ENCODE measurements at regions not wholly inside any gene's neighbourhood (a gene's known extent, or its start where the extent isn't known, plus 50 kb on each side); places are given as distances from the start of the nearest gene placed in this dataset.

DNA sequence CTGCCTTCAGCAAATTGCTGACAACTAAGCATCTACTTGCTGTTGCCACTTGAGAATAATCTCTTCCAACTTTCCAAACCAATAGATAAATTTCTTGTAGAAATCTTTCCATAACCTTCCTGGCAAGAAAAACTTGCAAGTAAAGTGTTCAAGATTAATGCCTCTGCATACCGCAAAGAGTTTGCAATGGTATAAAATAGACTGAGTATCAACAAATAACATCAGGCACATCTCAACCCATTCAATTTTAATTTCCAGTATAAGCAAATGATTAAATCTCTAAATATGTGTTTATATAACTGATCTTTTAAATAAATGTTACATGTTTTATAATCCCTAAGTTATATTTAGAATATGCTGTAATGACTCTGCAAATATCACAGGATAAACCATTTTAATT, 275.2 kb upstream of the AGA start:
- TF ChIP-seq, protein P1, sequence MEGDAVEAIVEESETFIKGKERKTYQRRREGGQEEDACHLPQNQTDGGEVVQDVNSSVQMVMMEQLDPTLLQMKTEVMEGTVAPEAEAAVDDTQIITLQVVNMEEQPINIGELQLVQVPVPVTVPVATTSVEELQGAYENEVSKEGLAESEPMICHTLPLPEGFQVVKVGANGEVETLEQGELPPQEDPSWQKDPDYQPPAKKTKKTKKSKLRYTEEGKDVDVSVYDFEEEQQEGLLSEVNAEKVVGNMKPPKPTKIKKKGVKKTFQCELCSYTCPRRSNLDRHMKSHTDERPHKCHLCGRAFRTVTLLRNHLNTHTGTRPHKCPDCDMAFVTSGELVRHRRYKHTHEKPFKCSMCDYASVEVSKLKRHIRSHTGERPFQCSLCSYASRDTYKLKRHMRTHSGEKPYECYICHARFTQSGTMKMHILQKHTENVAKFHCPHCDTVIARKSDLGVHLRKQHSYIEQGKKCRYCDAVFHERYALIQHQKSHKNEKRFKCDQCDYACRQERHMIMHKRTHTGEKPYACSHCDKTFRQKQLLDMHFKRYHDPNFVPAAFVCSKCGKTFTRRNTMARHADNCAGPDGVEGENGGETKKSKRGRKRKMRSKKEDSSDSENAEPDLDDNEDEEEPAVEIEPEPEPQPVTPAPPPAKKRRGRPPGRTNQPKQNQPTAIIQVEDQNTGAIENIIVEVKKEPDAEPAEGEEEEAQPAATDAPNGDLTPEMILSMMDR (IDR thresholded peaks at IDR 0.05): no peak
- no peak for TF ChIP-seq POLR2A (IDR thresholded peaks at IDR 0.05)
